Retinal pigment epithelial cell (primary cell): ENCODE measurements at regions not wholly inside any gene's neighbourhood (a gene's known extent, or its start where the extent isn't known, plus 50 kb on each side); places are given as distances from the start of the nearest gene placed in this dataset.
"Not testable (repeated sequence)": the region's sequence is repeated elsewhere in the genome, so short reads cannot be mapped to it uniquely, and the experiment has no call there.

Experiments used
- DNase-seq: peaks from one replicate; pipeline ENCODE4 v3.0.0-alpha.2; 2010; ENCODE audit warnings: low read depth
- H3K4me3 ChIP-seq: 2 replicates; pipeline ENCODE4 v1.5.1; 2011; ENCODE audit warnings: mild to moderate bottlenecking, low read length, control low read depth, moderate library complexity
- TF ChIP-seq, protein P1 (sequence below): conservative IDR thresholded peaks from 2 replicates; pipeline ENCODE4 v1.5.1; 2011; ENCODE audit warnings: low read depth, low read length, control low read depth, inconsistent platforms

DNA sequence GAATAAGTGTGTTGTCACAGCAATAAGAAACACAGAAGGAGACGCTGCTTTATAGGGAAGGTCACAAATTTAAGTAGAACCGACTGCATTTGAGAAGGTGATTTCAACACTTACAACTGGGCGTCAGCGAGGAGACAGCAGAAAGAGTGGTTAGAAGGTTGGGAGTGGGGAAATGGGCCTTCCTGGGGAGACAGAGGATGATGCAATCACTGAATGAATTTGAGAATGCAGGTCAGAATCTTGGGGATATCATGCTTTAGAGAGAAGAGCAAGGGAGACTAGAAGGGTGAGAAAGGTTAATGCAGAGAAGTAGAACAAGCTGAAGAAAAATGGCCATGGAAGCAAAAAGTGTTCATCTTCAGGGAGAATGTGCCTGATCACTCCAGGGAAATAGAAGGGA, 616.1 kb upstream of the FAM98A start:
- DNase-seq, result no peak
- TF ChIP-seq, protein P1, sequence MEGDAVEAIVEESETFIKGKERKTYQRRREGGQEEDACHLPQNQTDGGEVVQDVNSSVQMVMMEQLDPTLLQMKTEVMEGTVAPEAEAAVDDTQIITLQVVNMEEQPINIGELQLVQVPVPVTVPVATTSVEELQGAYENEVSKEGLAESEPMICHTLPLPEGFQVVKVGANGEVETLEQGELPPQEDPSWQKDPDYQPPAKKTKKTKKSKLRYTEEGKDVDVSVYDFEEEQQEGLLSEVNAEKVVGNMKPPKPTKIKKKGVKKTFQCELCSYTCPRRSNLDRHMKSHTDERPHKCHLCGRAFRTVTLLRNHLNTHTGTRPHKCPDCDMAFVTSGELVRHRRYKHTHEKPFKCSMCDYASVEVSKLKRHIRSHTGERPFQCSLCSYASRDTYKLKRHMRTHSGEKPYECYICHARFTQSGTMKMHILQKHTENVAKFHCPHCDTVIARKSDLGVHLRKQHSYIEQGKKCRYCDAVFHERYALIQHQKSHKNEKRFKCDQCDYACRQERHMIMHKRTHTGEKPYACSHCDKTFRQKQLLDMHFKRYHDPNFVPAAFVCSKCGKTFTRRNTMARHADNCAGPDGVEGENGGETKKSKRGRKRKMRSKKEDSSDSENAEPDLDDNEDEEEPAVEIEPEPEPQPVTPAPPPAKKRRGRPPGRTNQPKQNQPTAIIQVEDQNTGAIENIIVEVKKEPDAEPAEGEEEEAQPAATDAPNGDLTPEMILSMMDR, result no peak
- no peak overlapping the region for H3K4me3 ChIP-seq

DNA sequence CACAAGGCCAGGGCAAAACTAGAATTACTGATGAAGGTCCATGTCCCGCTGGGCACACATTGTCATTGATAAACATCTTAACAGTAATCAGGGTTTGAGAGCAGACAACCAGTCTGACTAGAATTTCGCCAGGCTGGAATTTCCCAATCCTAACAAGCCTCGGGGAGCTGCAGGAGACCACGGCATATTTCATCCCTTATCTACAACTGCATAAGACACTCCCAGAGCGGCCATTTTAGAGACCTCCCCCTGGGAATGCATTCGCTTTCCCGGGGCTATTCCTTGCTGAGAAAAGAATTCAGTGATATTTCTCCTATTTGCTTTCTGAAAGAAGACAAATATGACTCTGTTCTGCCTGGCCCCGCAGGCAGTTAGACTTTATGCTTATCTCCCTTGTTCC, 611.3 kb upstream of the FAM98A start:
- H3K4me3 ChIP-seq, DNase-seq: not testable (repeated sequence)

DNA sequence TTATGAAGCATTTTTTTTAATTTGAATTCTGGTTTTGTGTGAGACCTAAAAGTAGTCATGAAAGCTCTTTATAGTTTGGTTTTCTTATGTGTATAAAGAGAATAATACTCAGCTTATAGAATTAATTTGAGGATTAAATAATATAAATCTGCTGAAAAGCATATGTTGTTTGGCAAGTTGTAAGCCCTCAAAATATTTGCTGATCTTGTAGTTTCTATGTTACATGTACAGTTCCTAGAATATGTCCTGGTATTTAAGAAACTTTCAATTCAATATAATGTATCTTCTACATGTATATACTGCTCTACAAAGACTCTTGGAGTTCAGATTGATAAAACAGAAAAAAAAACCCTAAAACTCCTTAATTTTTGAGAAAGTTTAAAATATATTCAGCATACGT, 605.5 kb upstream of the FAM98A start:
- H3K4me3 ChIP-seq, result no peak overlapping the region
- DNase-seq, result no peak
- TF ChIP-seq, protein P1, result no peak

DNA sequence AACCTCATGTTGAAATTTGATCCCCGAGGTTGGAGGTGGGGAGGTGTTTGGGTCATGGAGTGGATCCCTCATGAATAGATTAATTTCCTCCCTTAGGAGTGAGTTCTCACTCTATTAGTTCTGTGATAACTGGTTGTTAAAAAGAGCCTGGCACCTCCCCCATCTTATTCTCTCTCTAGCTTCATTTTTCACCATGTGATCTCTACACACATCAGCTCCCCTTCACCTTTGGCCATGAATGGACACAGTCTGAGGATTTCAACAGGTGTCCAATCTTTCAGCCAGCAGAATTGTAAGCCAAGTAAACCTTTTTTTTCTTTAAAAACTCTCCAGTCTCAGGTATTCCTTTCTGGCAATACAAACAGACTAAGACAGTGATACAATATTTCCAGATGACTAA, 602.0 kb upstream of the FAM98A start:
- TF ChIP-seq, protein P1, result no peak
- H3K4me3 ChIP-seq, result no peak overlapping the region
- DNase-seq, result no peak

DNA sequence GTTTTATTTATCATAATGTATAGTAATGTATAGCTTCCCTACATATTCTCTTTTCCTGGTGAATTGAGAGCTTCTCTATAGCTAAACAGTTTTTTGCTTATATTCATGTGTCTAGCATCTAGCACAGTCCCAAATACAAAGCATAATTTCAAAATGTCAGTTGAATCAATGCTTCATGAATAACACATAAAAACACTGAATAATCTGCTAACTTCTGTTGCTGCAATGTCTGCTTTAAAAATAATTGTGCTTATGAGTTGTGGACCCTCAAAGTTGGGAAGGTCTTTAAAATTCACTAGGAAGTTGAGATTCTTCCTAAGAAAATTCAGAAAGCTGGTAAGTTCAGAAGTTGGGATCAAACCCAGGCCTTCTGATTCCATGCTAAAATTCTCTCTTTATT, 600.9 kb upstream of the FAM98A start:
- TF ChIP-seq, protein P1, result no peak
- no peak for DNase-seq
- H3K4me3 ChIP-seq, result no peak overlapping the region

DNA sequence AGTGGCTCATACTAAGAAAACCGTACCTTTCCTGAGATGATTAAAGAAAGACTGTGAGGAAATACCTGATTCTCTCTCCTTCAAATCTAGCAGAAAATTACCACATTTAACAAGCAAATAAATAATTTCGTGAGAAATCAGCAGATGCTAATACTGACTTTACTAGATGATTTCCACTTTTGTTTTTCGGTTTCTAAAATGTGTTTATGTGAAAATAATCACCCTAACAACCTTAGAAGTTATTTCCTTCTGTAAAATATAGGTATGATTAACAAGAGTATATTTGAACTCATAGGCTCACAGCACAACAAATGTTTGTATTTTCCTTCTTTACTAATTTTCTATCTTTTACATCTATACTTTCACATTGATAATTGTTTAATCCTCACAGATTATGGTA, 594.1 kb upstream of the FAM98A start:
- H3K4me3 ChIP-seq, result no peak overlapping the region
- no peak for DNase-seq
- TF ChIP-seq, protein P1, result no peak

DNA sequence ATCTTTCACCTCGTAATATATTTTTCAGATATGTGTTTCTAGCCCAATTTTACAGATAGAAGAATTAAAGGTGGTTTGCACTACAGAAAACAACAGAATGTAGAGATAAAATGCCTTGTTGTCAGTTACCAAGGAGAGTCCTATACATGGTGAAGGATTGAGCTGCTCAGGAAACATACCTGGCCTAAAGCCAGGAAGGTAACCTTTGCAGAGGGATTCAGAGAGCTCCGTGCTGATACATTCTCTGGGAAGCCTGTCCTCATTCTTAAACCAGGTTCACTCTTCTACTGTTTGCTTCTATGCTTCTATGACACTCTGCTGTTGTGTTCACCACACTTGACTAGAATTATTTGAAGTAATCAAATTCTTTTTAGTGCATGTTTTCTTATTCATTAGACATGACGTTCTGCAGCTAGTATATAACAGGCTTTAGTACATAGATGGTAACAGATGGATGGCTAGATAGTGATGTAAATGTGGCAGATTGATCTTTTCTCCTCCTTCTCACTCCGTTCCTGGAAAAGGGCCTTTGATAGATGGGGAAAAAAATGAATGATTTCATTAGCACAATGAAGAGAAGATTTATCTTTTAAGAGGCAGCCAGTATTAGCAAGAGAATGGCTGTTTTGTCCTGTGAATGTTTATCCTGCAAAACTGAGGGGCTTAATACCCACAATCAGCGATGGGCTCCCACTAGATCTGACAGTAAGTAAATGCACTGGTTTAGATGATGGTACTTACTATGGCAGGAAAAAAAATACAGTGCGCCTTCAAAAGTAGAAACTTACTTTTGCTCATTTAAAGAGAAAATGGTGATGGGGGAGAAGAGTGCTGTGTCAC, 589.6 kb upstream of the FAM98A start:
- TF ChIP-seq, protein P1, result no peak
- H3K4me3 ChIP-seq, result no peak overlapping the region
- no peak for DNase-seq
